ENCODE measurements at regions not wholly inside any gene's neighbourhood (a gene's known extent, or its start where the extent isn't known, plus 50 kb on each side); places are given as distances from the start of the nearest gene placed in this dataset.

DNA sequence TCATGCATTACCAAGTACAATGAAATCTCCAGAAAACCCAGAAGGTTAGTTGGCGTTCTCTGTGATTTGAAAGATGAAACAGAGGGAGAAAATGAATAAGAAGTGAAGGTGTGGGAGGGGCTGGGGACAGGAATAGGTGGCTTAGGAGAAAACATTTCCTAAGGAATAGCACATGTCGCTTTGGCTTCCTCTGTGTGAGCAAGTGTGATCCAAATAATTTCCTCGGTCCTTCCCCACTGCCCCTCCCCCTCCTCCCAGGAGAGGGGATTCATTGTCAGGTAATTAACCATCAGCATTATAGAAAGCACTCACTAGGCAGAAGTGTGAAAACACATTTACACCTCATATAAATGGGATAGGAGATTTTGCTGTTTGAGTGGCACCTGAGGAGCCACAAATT lies 105.5 kb downstream of the NUF2 start:
- no peak for TF ChIP-seq POLR2A (IDR thresholded peaks at IDR 0.05)
- TF ChIP-seq EP300 (IDR thresholded peaks at IDR 0.05) = no peak
- TF ChIP-seq CTCF (IDR thresholded peaks at IDR 0.05) = no peak
- intact Hi-C loops (cut with DNase I) = no loop called here
- Histone ChIP-seq H3K36me3 (no peaks in the 10 kb centered on the region), H3K4me1 (ENCODE audit: insufficient read depth) (no peaks in the 10 kb centered on the region), H3K4me3 (no peak overlapping the region), H3K27me3 (no peaks in the 10 kb centered on the region), H3K9me3 (no peaks in the 10 kb centered on the region), H3K27ac (no peak overlapping the region)
- 45 to 53% (median 45%) methylated on average over 3 of the region's 3 CpGs for WGBS, 3 donors
- no peak for DNase-seq

- H3K27me3 ChIP-seq = no peaks in the 10 kb centered on the region
- TF ChIP-seq POLR2A (IDR thresholded peaks at IDR 0.05) (no peak), CTCF (IDR thresholded peaks at IDR 0.05) (no peak), EP300 (IDR thresholded peaks at IDR 0.05) (no peak)
- H3K27ac ChIP-seq = no peak overlapping the region
- intact Hi-C loops (cut with DNase I) = no loop called here
- no peak overlapping the region for H3K4me3 ChIP-seq
- H3K9me3 ChIP-seq = no peaks in the 10 kb centered on the region
- H3K4me1 ChIP-seq (ENCODE audit: insufficient read depth) = no peaks in the 10 kb centered on the region
- WGBS, 3 donors = 35 to 50% (median 39%) methylated on average over 6 of the region's 6 CpGs
- H3K36me3 ChIP-seq = no peaks in the 10 kb centered on the region
- DNase-seq = no peak
Measured at GRCh38 chr1:163436140-163436812, 114.5 kb downstream of the NUF2 start.

GRCh38 chr1:163439471-163439870 lies 117.7 kb downstream of the NUF2 start:
- H3K4me3 ChIP-seq = no peak overlapping the region
- H3K36me3 ChIP-seq = no peaks in the 10 kb centered on the region
- H3K9me3 ChIP-seq = no peaks in the 10 kb centered on the region
- no peaks in the 10 kb centered on the region for H3K27me3 ChIP-seq
- no peaks in the 10 kb centered on the region for H3K4me1 ChIP-seq (ENCODE audit: insufficient read depth)
- DNase-seq = no peak
- WGBS, 3 donors = 21 to 28% (median 25%) methylated on average over 6 of the region's 6 CpGs
- H3K27ac ChIP-seq = no peak overlapping the region
- TF ChIP-seq EP300 (IDR thresholded peaks at IDR 0.05) (no peak), CTCF (IDR thresholded peaks at IDR 0.05) (no peak), POLR2A (IDR thresholded peaks at IDR 0.05) (no peak)
- intact Hi-C loops (cut with DNase I) = no loop called here

- Histone ChIP-seq H3K27ac (no peak overlapping the region), H3K4me1 (ENCODE audit: insufficient read depth) (no peaks in the 10 kb centered on the region), H3K27me3 (no peaks in the 10 kb centered on the region), H3K9me3 (no peaks in the 10 kb centered on the region), H3K4me3 (no peak overlapping the region), H3K36me3 (no peaks in the 10 kb centered on the region)
- TF ChIP-seq CTCF (IDR thresholded peaks at IDR 0.05) (no peak), POLR2A (IDR thresholded peaks at IDR 0.05) (no peak), EP300 (IDR thresholded peaks at IDR 0.05) (no peak)
- WGBS, 3 donors = 8 to 10% (median 8%) methylated on average over 4 of the region's 4 CpGs
- no peak for DNase-seq
- intact Hi-C loops (cut with DNase I) = no loop called here
Measured at GRCh38 chr1:163440090-163440489, 118.3 kb downstream of the NUF2 start.
